Suppressor macrophage (primary cell): ENCODE measurements at regions not wholly inside any gene's neighbourhood (a gene's known extent, or its start where the extent isn't known, plus 50 kb on each side); places are given as distances from the start of the nearest gene placed in this dataset.

Source experiments
- DNase-seq, 4 experiments: peaks; one replicate each; pipeline ENCODE4 v3.0.0-alpha.2; 2020 to 2022

DNA sequence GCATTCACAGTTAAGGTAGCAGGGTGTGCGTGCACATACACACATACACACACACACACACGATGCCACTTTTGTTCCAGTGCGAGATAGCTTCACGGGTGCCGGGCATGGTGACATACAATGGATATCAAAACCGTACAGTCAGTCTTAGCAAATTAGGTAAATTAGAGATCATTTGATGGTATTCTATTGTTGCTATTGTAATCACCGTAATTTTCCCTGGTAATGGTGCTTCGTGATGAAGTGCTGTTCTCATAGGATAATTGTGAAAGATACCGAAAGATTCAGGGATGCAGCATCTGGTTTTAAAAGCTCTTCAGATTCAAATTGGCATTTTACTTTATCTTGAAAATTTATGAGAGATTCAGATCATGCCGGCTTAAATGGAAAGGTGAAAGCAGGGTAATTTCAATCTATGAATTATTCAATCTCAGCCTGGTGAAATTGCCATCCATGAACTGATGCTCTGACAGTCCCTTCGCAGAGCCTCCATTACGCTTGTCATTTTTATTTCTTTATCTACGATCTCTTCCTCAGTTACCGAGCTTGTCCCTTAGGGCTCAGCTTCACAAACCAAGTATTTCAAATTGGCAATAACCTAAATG is 71.3 kb upstream of the SOX4 start:
- no peak for DNase-seq

DNA sequence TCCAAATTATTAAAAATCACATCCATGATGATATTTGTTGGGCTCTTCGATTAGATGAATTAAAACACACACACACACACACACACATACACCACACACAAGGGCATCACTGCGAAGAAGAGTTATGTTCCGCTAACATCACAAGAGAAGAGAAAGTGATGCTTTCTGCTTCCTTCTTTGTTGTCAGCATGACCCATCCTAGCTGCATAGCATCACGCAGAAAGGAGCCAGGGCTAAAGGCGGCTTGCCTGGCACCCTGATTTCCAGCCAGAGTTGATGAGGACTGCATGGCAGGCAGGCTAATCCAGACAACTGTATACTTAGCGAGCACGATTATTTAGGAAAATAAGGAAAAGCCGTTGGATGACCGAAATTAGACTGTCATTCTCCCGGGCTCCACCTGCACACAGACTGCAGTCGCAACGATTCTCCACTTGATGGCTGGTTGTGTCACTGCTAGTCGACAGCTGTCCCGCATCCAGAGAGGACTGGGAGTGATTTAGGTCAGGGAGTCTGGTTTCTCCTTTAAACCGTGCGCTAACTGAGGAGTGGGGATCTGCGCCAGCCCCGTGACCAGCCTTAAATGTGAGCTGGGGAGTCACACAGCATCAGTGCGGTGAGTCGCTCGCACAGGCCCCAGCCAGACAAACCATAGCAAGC is 70.6 kb upstream of the SOX4 start:
- DNase-seq, result no peak

DNA sequence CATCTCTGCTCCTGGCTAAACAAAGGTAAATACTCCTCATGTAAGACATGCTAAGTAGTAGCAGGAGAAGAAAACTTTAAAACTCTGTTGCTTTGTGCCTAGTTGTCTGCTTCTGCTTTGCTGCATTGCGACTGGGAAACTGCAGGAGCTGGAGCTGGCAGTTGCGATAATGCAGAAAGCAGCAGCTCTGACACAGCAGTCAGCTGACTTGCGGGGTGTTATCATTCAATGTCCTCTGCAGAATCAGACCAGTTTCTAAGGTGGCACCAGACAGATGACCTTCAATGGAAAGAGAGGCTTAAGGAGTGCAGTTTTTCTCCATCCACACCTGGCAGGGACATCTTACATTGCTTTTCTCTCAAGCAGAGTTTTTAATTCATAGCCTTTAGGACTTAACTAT is 69.9 kb upstream of the SOX4 start:
- no peak for DNase-seq

DNA sequence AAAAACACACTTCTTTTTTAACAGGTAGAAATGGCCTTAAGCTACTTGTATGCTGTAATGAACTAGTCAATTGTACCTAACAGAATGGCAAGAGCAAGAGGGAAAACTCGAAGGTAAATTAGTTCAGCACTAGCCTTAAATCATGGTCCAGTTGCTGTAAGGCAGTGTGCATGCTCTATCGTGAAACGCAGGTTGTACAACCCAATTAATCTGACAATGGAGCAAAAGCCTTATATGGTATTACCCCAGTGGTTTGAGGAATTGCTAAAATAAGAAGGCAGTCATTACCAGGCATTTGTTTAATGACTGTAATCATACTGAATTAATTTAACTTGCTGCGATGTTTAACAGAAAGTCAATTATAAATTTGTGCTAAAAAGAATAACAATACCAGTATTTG is 69.3 kb upstream of the SOX4 start:
- DNase-seq, result no peak

DNA sequence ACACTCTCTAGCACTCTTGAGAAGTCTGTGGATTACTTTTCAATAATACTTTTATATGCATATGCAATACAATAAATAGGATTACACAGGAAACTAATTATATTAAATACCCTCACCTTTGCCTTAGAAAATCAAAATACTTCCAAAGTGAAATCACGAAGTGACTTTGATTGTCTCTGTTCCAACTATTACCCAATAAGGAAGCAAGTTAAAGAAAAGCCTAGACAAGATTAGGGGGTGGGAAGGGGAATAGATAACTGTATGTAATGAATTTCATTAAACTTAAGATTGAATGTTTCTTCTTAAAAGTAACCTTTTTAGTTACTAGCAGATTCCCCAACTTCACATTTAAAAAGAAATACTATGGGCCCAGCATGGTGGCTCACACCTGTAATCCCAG is 66.6 kb upstream of the SOX4 start:
- DNase-seq, result no peak

DNA sequence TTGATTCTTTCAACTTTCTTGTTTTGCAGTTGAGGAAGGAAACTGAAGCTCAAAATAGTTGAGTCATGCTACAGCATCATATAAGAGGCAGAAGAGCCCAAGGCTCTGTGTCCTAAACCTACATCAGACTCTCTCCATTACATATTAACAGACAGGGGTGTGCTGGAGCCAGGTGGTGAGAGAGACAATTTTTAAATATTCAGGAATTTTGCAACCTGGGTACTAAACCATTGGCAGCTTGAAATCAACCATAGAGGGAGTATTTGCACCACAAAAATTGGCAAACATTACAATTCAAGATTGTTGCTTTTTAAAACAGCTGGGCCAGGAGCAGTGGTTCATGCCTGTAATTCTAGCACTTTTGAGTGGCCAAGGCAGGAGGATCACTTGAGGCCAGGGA is 65.8 kb upstream of the SOX4 start:
- DNase-seq, result peak in 1 of 4 experiments; percentile 8

DNA sequence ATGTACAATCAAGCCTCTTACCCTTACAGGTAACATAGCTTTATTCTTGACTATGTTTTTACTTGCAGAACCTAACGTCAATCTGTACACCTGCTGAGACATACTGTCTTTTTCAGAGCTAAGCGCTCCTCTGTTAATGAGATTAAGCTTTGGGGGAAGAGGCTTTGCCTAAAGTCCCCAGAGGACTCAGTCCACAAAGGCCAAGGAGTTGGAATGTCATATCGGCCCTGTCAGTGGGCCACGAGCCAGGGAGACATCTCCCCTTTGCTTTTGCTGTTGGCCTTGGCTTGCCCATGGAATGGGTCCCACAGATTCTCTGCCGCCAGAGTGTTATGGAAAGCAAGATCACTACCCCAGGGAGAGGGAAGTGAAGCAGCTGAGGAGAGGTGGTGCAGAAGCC is 64.1 kb upstream of the SOX4 start:
- DNase-seq, result no peak

DNA sequence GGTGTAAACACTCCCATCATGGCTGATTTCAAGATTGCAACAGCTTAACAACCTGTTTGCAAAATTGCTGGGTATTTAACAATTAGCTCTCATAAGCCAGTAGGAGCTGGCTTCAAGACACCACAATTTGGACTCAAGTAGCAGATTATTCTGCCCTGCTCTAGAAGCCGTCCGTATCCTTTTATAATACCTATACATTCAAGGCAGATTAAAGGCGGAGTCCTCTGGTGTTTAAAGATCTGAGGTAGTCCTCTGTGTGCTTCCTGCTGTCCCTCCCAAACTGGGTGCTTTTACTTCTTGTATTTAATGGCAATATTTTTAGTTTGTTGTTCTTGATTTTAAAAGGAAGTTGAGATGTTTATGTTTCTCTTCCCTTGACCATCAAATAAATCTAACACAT is 62.2 kb upstream of the SOX4 start:
- no peak for DNase-seq

DNA sequence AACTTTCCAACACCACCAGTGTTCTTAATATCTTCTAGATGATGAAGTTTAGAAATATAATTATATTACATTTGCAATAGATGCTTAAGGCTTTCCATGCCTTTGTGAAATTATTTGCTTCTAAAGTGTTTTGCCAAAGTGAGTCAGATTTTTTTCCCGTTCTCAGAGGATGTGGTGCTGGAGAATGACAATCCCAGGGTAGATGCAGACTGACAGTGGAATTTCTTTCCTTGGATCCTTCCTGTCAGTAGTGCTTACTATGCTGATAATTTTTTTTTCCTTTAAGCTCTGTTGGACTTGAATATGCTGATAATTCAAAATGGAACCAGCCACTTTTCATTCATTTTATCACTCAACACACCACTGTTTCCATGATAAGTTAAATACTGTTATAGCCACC is 59.9 kb upstream of the SOX4 start:
- no peak for DNase-seq

DNA sequence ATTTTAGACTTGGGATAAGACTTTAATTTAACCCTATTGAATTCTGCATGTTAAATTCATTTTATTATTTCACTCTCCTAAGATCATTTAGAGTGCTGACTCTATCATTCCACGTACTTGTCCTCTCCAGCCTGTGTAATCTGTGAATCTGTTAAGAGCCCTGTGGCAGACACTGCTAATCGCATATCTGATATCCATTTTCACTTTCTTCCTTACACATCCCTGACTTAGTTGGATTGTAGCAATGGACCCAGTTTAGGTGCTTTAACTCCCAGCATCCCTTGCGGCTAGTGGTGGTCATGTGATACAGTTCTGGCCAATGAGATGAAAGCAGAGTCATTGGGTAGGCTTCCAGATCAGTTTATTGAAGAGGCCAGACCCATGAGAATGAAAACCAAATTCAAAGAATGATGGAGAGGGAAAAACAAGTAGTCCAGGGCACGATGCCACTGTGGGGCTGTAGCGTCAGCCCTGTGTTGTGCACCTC is 57.2 kb upstream of the SOX4 start:
- DNase-seq, result no peak

DNA sequence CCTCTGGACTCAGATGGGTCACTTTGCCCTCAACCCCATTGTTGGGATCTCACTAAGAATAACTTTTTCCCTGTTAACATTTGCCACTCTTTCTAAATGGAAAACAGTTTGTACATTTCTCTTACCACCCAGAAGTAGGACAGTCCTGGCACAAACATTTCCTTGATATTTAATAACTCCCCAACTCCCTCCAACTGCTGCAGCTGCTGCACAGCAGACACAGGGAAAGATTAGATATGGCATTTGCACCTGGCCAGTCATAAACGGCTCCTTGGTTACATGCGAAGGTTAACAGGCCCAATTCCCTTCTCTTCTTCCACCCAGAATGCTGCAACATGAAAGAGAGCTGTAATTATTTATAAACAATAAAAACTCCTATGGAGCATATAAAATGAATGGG is 55.9 kb upstream of the SOX4 start:
- no peak for DNase-seq

DNA sequence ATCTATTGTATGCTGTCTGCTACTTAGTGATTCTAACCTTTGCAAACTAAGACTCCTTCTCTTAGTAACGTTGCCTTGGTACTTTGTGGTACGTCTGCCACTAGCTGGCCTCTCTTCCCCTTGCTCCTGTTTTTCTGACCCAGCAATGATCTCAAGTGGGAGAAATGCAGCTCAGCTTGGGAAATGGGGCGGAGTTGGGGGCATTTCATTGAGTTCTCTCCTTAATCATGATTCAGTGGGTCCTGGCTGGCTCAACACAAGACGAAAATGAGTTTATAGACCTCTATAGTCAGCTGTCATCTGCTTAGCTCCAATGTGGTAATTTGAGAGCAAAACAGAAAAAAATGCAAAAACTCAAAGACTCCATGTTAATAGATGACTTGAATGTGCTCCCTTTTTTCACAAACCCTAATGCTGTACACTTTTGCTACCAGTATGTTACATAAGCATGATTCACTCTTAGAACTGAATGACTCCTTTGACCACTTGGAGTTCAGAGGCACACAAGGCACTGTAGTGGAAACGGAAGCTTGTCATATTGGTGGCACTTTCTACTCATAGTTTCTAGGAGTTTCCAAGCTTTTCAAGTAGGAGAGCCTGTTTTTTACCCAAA is 55.3 kb upstream of the SOX4 start:
- DNase-seq, result no peak

DNA sequence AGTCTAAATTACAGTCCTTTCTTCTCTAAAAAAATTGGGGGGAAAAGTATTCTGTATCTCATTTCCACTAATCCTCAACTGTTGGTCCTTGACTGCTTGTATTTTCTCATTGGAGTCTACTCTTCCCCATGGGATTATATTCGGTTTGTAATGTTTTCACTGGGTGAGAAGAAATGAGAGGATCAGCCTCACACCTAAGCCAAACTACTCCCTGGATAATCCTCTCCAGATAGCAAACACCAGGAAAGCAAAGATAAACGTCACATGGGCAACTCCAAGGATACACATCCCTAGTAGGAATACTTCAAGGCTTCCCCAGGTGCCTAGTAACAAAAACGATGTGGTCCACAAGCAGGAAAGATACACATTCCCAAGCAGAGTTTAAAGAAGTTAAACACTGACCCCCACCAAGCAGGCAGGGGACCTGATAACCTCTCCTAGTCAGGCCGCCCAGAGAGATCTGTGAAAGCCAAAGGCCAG is 53.9 kb upstream of the SOX4 start:
- no peak for DNase-seq
